Body of pancreas (tissue), 4 donors: ENCODE measurements at regions not wholly inside any gene's neighbourhood (a gene's known extent, or its start where the extent isn't known, plus 50 kb on each side); places are given as distances from the start of the nearest gene placed in this dataset.

Source experiments
- ATAC-seq: fragments of 150-250 bp; one replicate; pipeline ENCODE4 v1.9.1; 2016
- DNase-seq, 4 donors: peaks; one replicate each; pipeline ENCODE4 v3.0.0-alpha.2; 2019
- H3K27ac ChIP-seq, 4 donors: fragments of 200-600 bp; sonication (generic); 1 replicate in 3 of 4; 2 replicates in 1 of 4; pipeline versions ENCODE4 v1.5.1 to v1.6.1; 2016 to 2019; ENCODE audit warnings: mild to moderate bottlenecking in 1 of 4, mixed read lengths in 1 of 4, moderate library complexity in 1 of 4
- H3K27me3 ChIP-seq, 2 donors: fragments of 200-600 bp; sonication (generic); one replicate each; pipeline ENCODE4 v1.6.0; 2016; ENCODE audit warnings: mild to moderate bottlenecking in 1 of 2
- H3K36me3 ChIP-seq, 2 donors: fragments of 200-600 bp; sonication (generic); replicated peaks in 1 of 2; 2 replicates each; pipeline ENCODE4 v1.5.1; 2016; ENCODE audit warnings: low read depth in 2 of 2; ENCODE audit not compliant: insufficient read depth in 1 of 2
- H3K4me1 ChIP-seq: fragments of 200-600 bp; sonication (generic); one replicate; pipeline ENCODE4 v1.6.0; 2016
- H3K4me3 ChIP-seq, 2 donors: fragments of 200-600 bp; sonication (generic); 1 replicate in 1 of 2; 2 replicates in 1 of 2; pipeline ENCODE4 v1.5.1; 2016 to 2019
- H3K9me3 ChIP-seq, 3 donors: fragments of 200-600 bp; sonication (generic); 1 replicate in 2 of 3; 2 replicates in 1 of 3; pipeline ENCODE4 v1.5.1; 2016
- CTCF ChIP-seq, 7 experiments: fragments of 450-650 bp in 4 of 7; fragments of 200-600 bp in 3 of 7; sonication (generic) in 3 of 7; IDR thresholded peaks; one replicate each; pipeline ENCODE4 v1.5.1; 2016 to 2019; ENCODE audit warnings: antibody characterized with exemption in 7 of 7
- POLR2A ChIP-seq, 3 donors: fragments of 450-650 bp; IDR thresholded peaks; one replicate each; pipeline ENCODE4 v1.6.1; 2016; ENCODE audit warnings: antibody characterized with exemption in 3 of 3, mild to moderate bottlenecking in 2 of 3
- WGBS, 2 donors: methylation state at CpG; one replicate each; pipeline ENCODE4 v1.1.5; 2017; 5-methylcytosine and 5-hydroxymethylcytosine counted together
- intact Hi-C: fragments of 100-400 bp; cut with DNase I; formaldehyde crosslinking; loops from one replicate; pipeline ENCODE4 v1.15.1; 2023

DNA sequence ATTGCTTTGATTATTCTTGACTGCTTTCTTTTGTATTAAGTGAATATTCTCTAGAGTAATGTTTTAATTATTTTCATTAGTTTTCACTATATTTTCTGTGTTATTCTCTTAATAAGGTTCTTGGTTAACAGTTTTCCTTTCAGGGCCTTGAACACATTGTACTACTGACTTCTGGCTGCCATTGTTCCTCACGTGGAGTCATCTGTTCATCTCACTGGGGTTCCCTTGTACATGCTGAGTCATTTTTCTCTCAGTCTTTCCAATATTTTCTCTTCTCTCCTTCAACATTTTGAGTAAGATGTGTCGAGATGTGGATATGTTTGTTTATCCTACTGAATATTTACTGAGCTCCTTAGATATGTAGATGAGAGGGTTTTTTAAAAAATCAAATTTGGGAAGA is 400.7 kb downstream of the TCERG1L start:
- H3K36me3 ChIP-seq: no peaks in the 10 kb centered on the region
- no peak for DNase-seq
- no peak for ATAC-seq

DNA sequence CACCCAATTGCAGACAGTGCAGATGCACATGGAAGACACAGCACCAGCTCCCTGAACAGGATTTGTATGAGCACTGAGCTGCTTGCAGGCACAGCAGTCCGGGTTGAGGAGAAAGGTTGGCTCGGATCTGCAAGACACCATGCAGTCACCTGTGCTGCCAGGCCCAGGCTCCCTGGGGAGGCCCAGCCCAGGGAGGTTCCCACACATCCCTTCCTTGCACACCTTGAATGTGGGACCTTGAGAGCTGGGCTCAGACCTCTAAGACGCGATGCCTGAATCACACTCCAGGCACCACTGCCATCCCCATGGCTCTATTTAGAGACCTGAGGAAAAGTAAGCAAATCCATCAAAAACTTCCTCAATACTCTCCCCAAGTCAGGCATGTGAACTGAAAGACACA is 397.7 kb downstream of the TCERG1L start:
- Histone ChIP-seq H3K9me3 (no peaks in the 10 kb centered on the region), H3K36me3 (no peaks in the 10 kb centered on the region), H3K4me1 (no peaks in the 10 kb centered on the region), H3K27me3 (no peaks in the 10 kb centered on the region), H3K4me3 (no peak overlapping the region), H3K27ac (no peak overlapping the region)
- TF ChIP-seq CTCF (IDR thresholded peaks at IDR 0.05) (no peak), POLR2A (IDR thresholded peaks at IDR 0.05) (no peak)
- WGBS, 2 donors: 62 to 69% methylated on average over 4 of the region's 4 CpGs
- intact Hi-C loops: no loop called here
- no peak for DNase-seq
- no peak for ATAC-seq

More for the DNA sequence above, 400.7 kb downstream of the TCERG1L start:
- TF ChIP-seq POLR2A (IDR thresholded peaks at IDR 0.05): no peak
- no peak for TF ChIP-seq CTCF (IDR thresholded peaks at IDR 0.05)
- no peak overlapping the region for H3K27ac ChIP-seq
- intact Hi-C loops: no loop called here
- no peaks in the 10 kb centered on the region for H3K4me1 ChIP-seq
- 67 to 69% methylated on average over 2 of the region's 2 CpGs for WGBS, 2 donors
- no peaks in the 10 kb centered on the region for H3K9me3 ChIP-seq
- H3K4me3 ChIP-seq: no peak overlapping the region
- no peaks in the 10 kb centered on the region for H3K27me3 ChIP-seq

- Histone ChIP-seq H3K4me3 (no peak overlapping the region), H3K27ac (no peak overlapping the region), H3K27me3 (no peaks in the 10 kb centered on the region), H3K36me3 (no peaks in the 10 kb centered on the region), H3K9me3 (no peaks in the 10 kb centered on the region), H3K4me1 (no peaks in the 10 kb centered on the region)
- ATAC-seq (no peak), DNase-seq (no peak)
- intact Hi-C loops: no loop called here
- 61 to 64% methylated on average over 4 of the region's 4 CpGs for WGBS, 2 donors
- TF ChIP-seq POLR2A (IDR thresholded peaks at IDR 0.05) (no peak), CTCF (IDR thresholded peaks at IDR 0.05) (no peak)
Observed at GRCh38 chr10:130914367-130914766, 397.2 kb downstream of the TCERG1L start.

GRCh38 chr10:130915065-130915464 is 396.5 kb downstream of the TCERG1L start:
- intact Hi-C loops: no loop called here
- no peak overlapping the region for H3K27ac ChIP-seq
- H3K27me3 ChIP-seq: no peaks in the 10 kb centered on the region
- ATAC-seq: no peak
- H3K9me3 ChIP-seq: no peaks in the 10 kb centered on the region
- no peaks in the 10 kb centered on the region for H3K36me3 ChIP-seq
- H3K4me1 ChIP-seq: no peaks in the 10 kb centered on the region
- no peak for TF ChIP-seq CTCF (IDR thresholded peaks at IDR 0.05)
- no peak for TF ChIP-seq POLR2A (IDR thresholded peaks at IDR 0.05)
- no peak overlapping the region for H3K4me3 ChIP-seq
- 58 to 64% methylated on average over 6 of the region's 6 CpGs for WGBS, 2 donors
- no peak for DNase-seq

DNA sequence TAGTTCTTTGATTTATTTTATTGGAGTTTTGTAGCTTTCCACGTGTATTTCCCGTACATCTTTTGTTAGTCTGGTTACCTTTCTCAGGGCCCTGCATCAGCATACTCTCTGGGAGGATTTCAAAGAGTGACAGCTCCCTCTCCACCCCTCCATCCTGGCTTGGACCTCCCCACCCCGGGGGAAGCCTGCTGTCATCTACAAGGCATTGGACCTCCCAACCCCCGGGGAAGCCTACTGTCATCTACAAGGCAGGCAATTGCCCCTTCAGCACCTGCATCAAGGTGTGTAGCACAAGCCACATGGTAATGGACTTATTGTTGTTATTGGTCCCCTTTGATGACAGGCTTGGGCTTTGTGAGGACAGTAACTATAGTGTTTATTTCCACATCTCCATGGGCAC is 390.1 kb downstream of the TCERG1L start:
- H3K36me3 ChIP-seq: no peaks in the 10 kb centered on the region
- no peaks in the 10 kb centered on the region for H3K27me3 ChIP-seq
- intact Hi-C loops: no loop called here
- H3K9me3 ChIP-seq: no peaks in the 10 kb centered on the region
- ATAC-seq (no peak), DNase-seq (no peak)
- WGBS, 2 donors: 52 to 65% methylated on average over 4 of the region's 4 CpGs
- H3K4me1 ChIP-seq: no peaks in the 10 kb centered on the region
- H3K4me3 ChIP-seq: no peak overlapping the region
- no peak overlapping the region for H3K27ac ChIP-seq
- TF ChIP-seq CTCF (IDR thresholded peaks at IDR 0.05) (no peak), POLR2A (IDR thresholded peaks at IDR 0.05) (no peak)
